HG03571 (cell line): ENCODE measurements at regions not wholly inside any gene's neighbourhood (a gene's known extent, or its start where the extent isn't known, plus 50 kb on each side); places are given as distances from the start of the nearest gene placed in this dataset.

Experiments
- ATAC-seq: cut with Tn5 transposase; IDR thresholded peaks from one replicate; pipeline ENCODE4 v1.9.1; 2021; ENCODE audit not compliant: unreplicated experiment

- ATAC-seq, result no peak
Observed at GRCh38 chr10:128825626-128826025, 641.4 kb upstream of the MGMT start.

GRCh38 chr10:128833671-128834070 lies 633.4 kb upstream of the MGMT start:
- ATAC-seq, result no peak

- ATAC-seq, result no peak
Observed at GRCh38 chr10:128835361-128835760, 631.7 kb upstream of the MGMT start.

- no peak for ATAC-seq
Observed at GRCh38 chr10:128837478-128837877, 629.6 kb upstream of the MGMT start.

- ATAC-seq, result no peak
Observed at GRCh38 chr10:128839134-128839533, 627.9 kb upstream of the MGMT start.

- ATAC-seq, result no peak
Observed at GRCh38 chr10:128839701-128840100, 627.3 kb upstream of the MGMT start.

- ATAC-seq, result no peak
Observed at GRCh38 chr10:128843972-128844371, 623.1 kb upstream of the MGMT start.

- no peak for ATAC-seq
Observed at GRCh38 chr10:128846927-128847326, 620.1 kb upstream of the MGMT start.

GRCh38 chr10:128848810-128849209 lies 618.2 kb upstream of the MGMT start:
- no peak for ATAC-seq

- no peak for ATAC-seq
Observed at GRCh38 chr10:128850647-128851046, 616.4 kb upstream of the MGMT start.

- ATAC-seq, result no peak
Observed at GRCh38 chr10:128851281-128851680, 615.8 kb upstream of the MGMT start.

GRCh38 chr10:128851726-128852125 lies 615.3 kb upstream of the MGMT start:
- no peak for ATAC-seq

- no peak for ATAC-seq
Observed at GRCh38 chr10:128852449-128852848, 614.6 kb upstream of the MGMT start.

GRCh38 chr10:128852902-128853301 lies 614.1 kb upstream of the MGMT start:
- ATAC-seq, result no peak

- no peak for ATAC-seq
Observed at GRCh38 chr10:128853537-128853936, 613.5 kb upstream of the MGMT start.

- ATAC-seq, result no peak
Observed at GRCh38 chr10:128854204-128854603, 612.8 kb upstream of the MGMT start.

GRCh38 chr10:128854963-128855362 lies 612.1 kb upstream of the MGMT start:
- no peak for ATAC-seq

- no peak for ATAC-seq
Observed at GRCh38 chr10:128855618-128856428, 611.2 kb upstream of the MGMT start.

GRCh38 chr10:128859738-128860386 lies 607.2 kb upstream of the MGMT start:
- no peak for ATAC-seq

- ATAC-seq, result no peak
Observed at GRCh38 chr10:128860574-128860973, 606.5 kb upstream of the MGMT start.

GRCh38 chr10:128861018-128861901 lies 605.8 kb upstream of the MGMT start:
- no peak for ATAC-seq

- no peak for ATAC-seq
Observed at GRCh38 chr10:128863411-128863810, 603.6 kb upstream of the MGMT start.
